22Rv1 (cell line): ENCODE measurements at regions not wholly inside any gene's neighbourhood (a gene's known extent, or its start where the extent isn't known, plus 50 kb on each side); places are given as distances from the start of the nearest gene placed in this dataset.

Experiments used
- H3K27ac ChIP-seq: fragments of 450-650 bp; 2 replicates; pipeline ENCODE4 v1.5.1; 2017
- ZFX ChIP-seq: fragments of 450-650 bp; IDR thresholded peaks from 2 replicates; pipeline ENCODE4 v1.6.1; 2017; ENCODE audit warnings: antibody characterized with exemption, borderline replicate concordance
- TF ChIP-seq, protein P1 (sequence below): fragments of 450-650 bp; IDR thresholded peaks from 2 replicates; pipeline ENCODE4 v1.5.1; 2017; ENCODE audit warnings: mild to moderate bottlenecking

DNA sequence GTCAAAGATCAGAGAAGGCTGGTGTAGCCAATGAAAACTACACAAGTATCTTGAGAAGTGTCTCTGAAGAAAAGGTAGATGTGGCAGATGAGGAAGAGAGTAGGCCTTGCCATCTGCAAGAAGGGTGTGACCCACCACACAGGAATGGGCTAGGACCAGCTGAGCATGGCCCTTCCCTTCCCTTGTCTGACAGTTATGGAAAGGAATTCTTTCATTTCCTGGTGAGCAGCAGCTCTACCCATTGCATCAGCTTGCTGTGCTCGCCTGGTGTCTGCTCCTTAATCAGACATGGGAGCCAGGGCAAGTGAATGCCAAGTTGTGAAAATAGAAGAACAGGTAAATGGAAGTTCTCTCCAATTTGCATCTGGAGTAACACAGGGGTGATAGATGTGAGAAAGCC, 145.2 kb upstream of the KRR1 start:
- TF ChIP-seq, protein P1, sequence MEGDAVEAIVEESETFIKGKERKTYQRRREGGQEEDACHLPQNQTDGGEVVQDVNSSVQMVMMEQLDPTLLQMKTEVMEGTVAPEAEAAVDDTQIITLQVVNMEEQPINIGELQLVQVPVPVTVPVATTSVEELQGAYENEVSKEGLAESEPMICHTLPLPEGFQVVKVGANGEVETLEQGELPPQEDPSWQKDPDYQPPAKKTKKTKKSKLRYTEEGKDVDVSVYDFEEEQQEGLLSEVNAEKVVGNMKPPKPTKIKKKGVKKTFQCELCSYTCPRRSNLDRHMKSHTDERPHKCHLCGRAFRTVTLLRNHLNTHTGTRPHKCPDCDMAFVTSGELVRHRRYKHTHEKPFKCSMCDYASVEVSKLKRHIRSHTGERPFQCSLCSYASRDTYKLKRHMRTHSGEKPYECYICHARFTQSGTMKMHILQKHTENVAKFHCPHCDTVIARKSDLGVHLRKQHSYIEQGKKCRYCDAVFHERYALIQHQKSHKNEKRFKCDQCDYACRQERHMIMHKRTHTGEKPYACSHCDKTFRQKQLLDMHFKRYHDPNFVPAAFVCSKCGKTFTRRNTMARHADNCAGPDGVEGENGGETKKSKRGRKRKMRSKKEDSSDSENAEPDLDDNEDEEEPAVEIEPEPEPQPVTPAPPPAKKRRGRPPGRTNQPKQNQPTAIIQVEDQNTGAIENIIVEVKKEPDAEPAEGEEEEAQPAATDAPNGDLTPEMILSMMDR, result no peak
- H3K27ac ChIP-seq, result no peak overlapping the region

DNA sequence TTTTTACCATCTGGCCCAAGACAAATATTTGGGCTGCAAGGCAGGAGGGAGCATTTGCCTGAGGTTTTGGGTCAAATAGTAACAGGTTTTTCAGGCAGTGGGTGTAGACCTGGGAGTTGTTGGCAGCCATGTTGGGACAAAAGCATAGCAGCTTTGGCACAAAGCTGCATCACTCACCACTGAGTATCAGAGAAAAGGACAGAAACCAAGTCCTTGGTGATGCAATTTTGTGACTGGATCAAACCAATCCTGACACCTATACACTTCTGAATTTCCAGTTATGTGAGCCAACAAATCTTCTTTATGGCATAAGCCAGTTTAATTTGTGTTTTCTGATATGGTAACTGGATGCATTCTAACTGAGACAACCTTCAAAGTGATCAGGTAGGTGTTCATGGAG, 144.8 kb upstream of the KRR1 start:
- no peak overlapping the region for H3K27ac ChIP-seq

DNA sequence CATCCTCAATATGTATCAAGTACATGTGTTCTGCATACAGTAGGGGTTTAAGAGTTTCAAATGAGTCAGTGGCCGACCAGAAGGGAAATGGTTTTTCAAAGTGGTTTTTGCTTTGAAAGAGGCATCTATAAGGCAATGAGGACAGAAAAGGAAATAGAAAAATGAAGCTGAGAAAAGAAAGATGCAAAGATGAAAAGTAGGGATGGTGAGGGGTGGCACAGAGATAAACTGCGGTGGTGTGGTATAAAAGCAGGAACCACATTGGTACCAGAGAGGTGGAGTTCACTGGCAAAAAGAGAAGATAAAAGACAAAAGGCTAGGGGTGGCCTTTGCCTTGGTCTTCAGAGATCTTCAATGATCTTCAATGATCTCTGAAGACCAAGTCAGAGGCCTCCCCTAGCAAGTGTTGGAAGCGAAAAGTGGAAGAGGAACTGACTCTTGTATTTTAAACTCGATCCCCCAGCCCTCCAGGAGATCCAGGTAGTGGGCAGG, 144.0 kb upstream of the KRR1 start:
- TF ChIP-seq, protein P1, result no peak
- TF ChIP-seq ZFX, result no peak
- no peak overlapping the region for H3K27ac ChIP-seq

More for the DNA sequence above, 144.8 kb upstream of the KRR1 start:
- TF ChIP-seq, protein P1, result no peak
- TF ChIP-seq ZFX, result no peak

DNA sequence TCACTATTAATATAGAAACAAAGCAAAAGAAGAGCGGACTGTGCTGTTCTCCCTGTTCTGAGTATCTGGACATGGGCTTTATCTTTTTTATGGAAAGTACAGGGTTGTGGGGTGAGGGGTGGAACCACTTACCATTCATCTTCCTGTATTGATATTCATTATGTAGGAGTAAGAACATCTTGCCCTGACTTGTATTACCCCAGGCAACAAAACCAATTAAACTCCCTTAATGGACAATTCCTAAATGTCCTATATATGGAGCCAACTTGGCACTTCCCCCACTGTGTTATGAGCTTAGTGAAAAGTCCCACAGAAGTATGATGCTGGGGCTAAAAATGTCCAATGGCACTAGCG, 139.9 kb upstream of the KRR1 start:
- H3K27ac ChIP-seq, result no peak overlapping the region

DNA sequence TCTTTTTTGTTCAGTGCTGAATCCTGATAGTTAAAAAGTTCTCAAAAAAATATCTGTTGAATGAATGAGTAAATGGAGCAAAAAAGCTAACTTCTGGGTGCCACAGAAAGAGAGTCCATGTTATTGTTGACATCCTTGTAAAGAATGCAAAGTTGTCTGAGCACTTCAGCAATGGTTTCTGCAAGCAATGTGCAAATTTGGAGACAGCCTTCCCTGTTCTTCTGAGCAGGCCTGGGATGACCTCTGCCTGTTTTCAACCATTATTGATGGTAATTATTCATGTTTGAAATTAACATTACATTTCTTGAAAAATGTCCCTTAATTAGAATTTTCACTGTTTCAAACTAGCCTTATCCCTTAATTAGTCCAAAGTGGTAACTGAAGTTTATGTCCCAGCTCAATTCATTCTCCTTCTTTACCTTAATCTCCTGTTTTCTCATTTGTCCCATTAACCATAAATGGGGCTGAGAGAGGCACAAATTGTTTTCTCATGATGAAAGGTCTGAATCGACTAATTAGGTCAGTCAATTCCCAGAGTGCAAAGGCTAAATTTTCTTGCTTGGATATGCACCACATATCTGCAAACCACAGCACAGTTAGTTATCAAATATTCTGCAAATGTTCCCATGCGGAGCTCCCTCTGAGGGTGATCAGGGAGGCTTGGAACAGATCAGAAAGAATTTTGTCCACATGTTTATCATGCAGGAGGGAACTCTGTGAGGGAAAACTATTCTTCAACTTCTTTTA, 139.4 kb upstream of the KRR1 start:
- TF ChIP-seq, protein P1, result no peak
- no peak for TF ChIP-seq ZFX
- H3K27ac ChIP-seq, result no peak overlapping the region

More for the DNA sequence above, 139.9 kb upstream of the KRR1 start:
- TF ChIP-seq, protein P1, result no peak
- no peak for TF ChIP-seq ZFX

DNA sequence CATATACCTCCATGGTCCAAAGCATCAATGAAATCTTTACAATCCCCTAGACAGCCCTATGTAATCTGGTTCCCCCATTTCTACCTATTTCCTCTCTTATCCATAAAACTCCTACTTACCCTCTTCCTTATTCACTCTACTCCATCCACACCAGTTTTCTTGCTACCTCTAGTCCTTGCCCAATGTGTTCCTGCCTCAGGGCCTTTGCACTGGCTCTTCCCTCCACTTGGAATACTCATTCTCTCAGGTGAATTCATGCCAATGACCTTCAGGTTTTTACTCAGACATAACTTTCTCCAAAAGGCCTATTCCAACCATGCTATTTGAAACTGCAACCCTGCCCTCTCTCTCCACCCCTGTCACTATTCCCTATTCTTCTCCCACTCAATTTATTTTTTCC, 138.7 kb upstream of the KRR1 start:
- TF ChIP-seq, protein P1, result no peak
- no peak for TF ChIP-seq ZFX

DNA sequence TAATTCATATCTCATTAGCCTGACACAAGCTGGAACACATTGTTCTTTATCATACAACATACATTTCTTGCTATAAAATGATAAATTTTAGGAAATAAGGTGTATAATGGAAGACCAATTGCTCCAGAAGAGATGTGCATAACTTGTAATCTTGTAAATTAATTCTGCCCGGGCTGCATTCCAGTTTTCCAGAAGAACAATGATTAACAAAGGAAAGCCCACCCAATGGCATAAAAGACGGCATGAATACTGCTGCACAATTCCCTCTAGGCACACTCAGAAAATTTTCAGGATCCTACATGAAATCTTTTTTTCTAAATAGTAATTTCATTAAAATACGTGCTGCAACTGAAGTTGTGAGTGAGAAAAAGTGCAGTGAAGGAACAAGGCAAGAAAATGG, 137.4 kb upstream of the KRR1 start:
- no peak overlapping the region for H3K27ac ChIP-seq
- TF ChIP-seq ZFX, result no peak

More for the DNA sequence above, 138.7 kb upstream of the KRR1 start:
- H3K27ac ChIP-seq, result no peak overlapping the region
